GM18858 (cell line): ENCODE measurements at regions not wholly inside any gene's neighbourhood (a gene's known extent, or its start where the extent isn't known, plus 50 kb on each side); places are given as distances from the start of the nearest gene placed in this dataset.

Source experiments
- ATAC-seq: cut with Tn5 transposase; IDR thresholded peaks from one replicate; pipeline ENCODE4 v1.9.1; 2021; ENCODE audit not compliant: unreplicated experiment

- no peak for ATAC-seq
Measured at GRCh38 chr15:38878926-38879325, 314.3 kb upstream of the RASGRP1 start.

- ATAC-seq: no peak
Measured at GRCh38 chr15:38879909-38880471, 315.4 kb upstream of the RASGRP1 start.

- ATAC-seq: no peak
Measured at GRCh38 chr15:38882221-38882620, 317.6 kb upstream of the RASGRP1 start.

- ATAC-seq: no peak
Measured at GRCh38 chr15:38883987-38884386, 319.4 kb upstream of the RASGRP1 start.

GRCh38 chr15:38885001-38885400 is 320.4 kb upstream of the RASGRP1 start:
- ATAC-seq: no peak

GRCh38 chr15:38885471-38885952 is 320.9 kb upstream of the RASGRP1 start:
- ATAC-seq: no peak

GRCh38 chr15:38886315-38887163 is 321.9 kb upstream of the RASGRP1 start:
- no peak for ATAC-seq

- no peak for ATAC-seq
Measured at GRCh38 chr15:38888701-38889221, 324.1 kb upstream of the RASGRP1 start.

GRCh38 chr15:38890194-38890593 is 325.6 kb upstream of the RASGRP1 start:
- no peak for ATAC-seq

- ATAC-seq: no peak
Measured at GRCh38 chr15:38893925-38894242, 329.3 kb upstream of the RASGRP1 start.

GRCh38 chr15:38894243-38894948 is 329.8 kb upstream of the RASGRP1 start:
- ATAC-seq: no peak

- ATAC-seq: no peak
Measured at GRCh38 chr15:38895326-38896255, 331.0 kb upstream of the RASGRP1 start.

GRCh38 chr15:38896647-38897046 is 332.0 kb upstream of the RASGRP1 start:
- no peak for ATAC-seq

- ATAC-seq: no peak
Measured at GRCh38 chr15:38897551-38897950, 332.9 kb upstream of the RASGRP1 start.

GRCh38 chr15:38898236-38898635 is 333.6 kb upstream of the RASGRP1 start:
- ATAC-seq: no peak

- no peak for ATAC-seq
Measured at GRCh38 chr15:38899300-38899699, 334.7 kb upstream of the RASGRP1 start.

GRCh38 chr15:38904298-38904697 is 339.7 kb upstream of the RASGRP1 start:
- no peak for ATAC-seq

GRCh38 chr15:38905632-38906031 is 341.0 kb upstream of the RASGRP1 start:
- no peak for ATAC-seq

GRCh38 chr15:38920966-38921365 is 356.4 kb upstream of the RASGRP1 start:
- no peak for ATAC-seq

GRCh38 chr15:38921471-38921870 is 356.9 kb upstream of the RASGRP1 start:
- ATAC-seq: no peak

GRCh38 chr15:38928431-38928830 is 363.8 kb upstream of the RASGRP1 start:
- no peak for ATAC-seq
